IMR-90 (cell line): ENCODE measurements at regions not wholly inside any gene's neighbourhood (a gene's known extent, or its start where the extent isn't known, plus 50 kb on each side); places are given as distances from the start of the nearest gene placed in this dataset.

ENCODE experiments used
- POLR2A ChIP-seq: IDR thresholded peaks from 2 replicates; pipeline ENCODE4 v1.6.1; 2012; ENCODE audit warnings: mild to moderate bottlenecking, low read depth, low read length
- TF ChIP-seq, protein P1 (sequence below): conservative IDR thresholded peaks from 2 replicates; pipeline ENCODE4 v1.5.1; 2012; ENCODE audit warnings: mild to moderate bottlenecking, low read depth, low read length, improper control_type of control experiment

DNA sequence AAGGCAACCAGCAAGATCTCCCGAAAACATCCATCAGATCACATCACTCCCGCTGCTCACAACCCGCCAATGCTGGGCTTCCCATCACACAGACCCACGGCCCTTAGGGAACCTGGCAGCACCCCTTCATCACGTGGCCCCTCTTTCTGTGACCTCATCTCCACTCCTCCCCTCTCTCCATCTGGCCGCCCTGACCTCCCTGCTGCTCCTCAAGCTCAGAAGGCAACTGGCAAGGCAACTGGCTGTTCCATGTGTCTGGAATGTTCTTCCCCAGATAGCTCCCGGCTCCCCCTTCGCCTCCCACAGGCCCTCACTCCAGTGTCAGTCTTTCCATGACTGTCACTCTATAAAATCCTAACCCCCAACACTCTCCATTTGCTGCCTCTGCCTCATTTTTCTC lies 113.0 kb upstream of the ERG start:
- TF ChIP-seq, protein P1, sequence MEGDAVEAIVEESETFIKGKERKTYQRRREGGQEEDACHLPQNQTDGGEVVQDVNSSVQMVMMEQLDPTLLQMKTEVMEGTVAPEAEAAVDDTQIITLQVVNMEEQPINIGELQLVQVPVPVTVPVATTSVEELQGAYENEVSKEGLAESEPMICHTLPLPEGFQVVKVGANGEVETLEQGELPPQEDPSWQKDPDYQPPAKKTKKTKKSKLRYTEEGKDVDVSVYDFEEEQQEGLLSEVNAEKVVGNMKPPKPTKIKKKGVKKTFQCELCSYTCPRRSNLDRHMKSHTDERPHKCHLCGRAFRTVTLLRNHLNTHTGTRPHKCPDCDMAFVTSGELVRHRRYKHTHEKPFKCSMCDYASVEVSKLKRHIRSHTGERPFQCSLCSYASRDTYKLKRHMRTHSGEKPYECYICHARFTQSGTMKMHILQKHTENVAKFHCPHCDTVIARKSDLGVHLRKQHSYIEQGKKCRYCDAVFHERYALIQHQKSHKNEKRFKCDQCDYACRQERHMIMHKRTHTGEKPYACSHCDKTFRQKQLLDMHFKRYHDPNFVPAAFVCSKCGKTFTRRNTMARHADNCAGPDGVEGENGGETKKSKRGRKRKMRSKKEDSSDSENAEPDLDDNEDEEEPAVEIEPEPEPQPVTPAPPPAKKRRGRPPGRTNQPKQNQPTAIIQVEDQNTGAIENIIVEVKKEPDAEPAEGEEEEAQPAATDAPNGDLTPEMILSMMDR = no peak
- no peak for TF ChIP-seq POLR2A
